HG03039 (cell line): ENCODE measurements at regions not wholly inside any gene's neighbourhood (a gene's known extent, or its start where the extent isn't known, plus 50 kb on each side); places are given as distances from the start of the nearest gene placed in this dataset.
"Not testable (repeated sequence)": the region's sequence is repeated elsewhere in the genome, so short reads cannot be mapped to it uniquely, and the experiment has no call there.

Experiments
- ATAC-seq: cut with Tn5 transposase; IDR thresholded peaks from one replicate; pipeline ENCODE4 v1.9.1; 2021; ENCODE audit warnings: mild to moderate bottlenecking, moderate library complexity; ENCODE audit not compliant: unreplicated experiment

- no peak for ATAC-seq
Observed at GRCh38 chr10:107544706-107545520, 380.4 kb upstream of the SORCS1 start.

- ATAC-seq = no peak
Observed at GRCh38 chr10:107542607-107543006, 378.1 kb upstream of the SORCS1 start.

GRCh38 chr10:107542016-107542415 is 377.5 kb upstream of the SORCS1 start:
- ATAC-seq = no peak

GRCh38 chr10:107540981-107541380 is 376.5 kb upstream of the SORCS1 start:
- no peak for ATAC-seq

- no peak for ATAC-seq
Observed at GRCh38 chr10:107529350-107529749, 364.8 kb upstream of the SORCS1 start.

GRCh38 chr10:107520348-107520747 is 355.8 kb upstream of the SORCS1 start:
- ATAC-seq = no peak

GRCh38 chr10:107517811-107518210 is 353.3 kb upstream of the SORCS1 start:
- no peak for ATAC-seq

GRCh38 chr10:107516349-107516748 is 351.8 kb upstream of the SORCS1 start:
- no peak for ATAC-seq

GRCh38 chr10:107504011-107504410 is 339.5 kb upstream of the SORCS1 start:
- not testable (repeated sequence) for ATAC-seq

GRCh38 chr10:107502229-107502985 is 337.9 kb upstream of the SORCS1 start:
- ATAC-seq = no peak

GRCh38 chr10:107498983-107499382 is 334.5 kb upstream of the SORCS1 start:
- no peak for ATAC-seq

- no peak for ATAC-seq
Observed at GRCh38 chr10:107497024-107497423, 332.5 kb upstream of the SORCS1 start.

- ATAC-seq = no peak
Observed at GRCh38 chr10:107496594-107496993, 332.1 kb upstream of the SORCS1 start.

- ATAC-seq = no peak
Observed at GRCh38 chr10:107492389-107492788, 327.9 kb upstream of the SORCS1 start.

- no peak for ATAC-seq
Observed at GRCh38 chr10:107490389-107490788, 325.9 kb upstream of the SORCS1 start.

GRCh38 chr10:107487284-107487683 is 322.8 kb upstream of the SORCS1 start:
- ATAC-seq = no peak

- no peak for ATAC-seq
Observed at GRCh38 chr10:107485019-107485418, 320.5 kb upstream of the SORCS1 start.

- ATAC-seq = no peak
Observed at GRCh38 chr10:107481881-107482280, 317.4 kb upstream of the SORCS1 start.

GRCh38 chr10:107481224-107481623 is 316.7 kb upstream of the SORCS1 start:
- no peak for ATAC-seq

- ATAC-seq = no peak
Observed at GRCh38 chr10:107480781-107481180, 316.3 kb upstream of the SORCS1 start.

GRCh38 chr10:107477266-107477665 is 312.8 kb upstream of the SORCS1 start:
- peak; percentile 76 for ATAC-seq

- no peak for ATAC-seq
Observed at GRCh38 chr10:107476408-107476807, 311.9 kb upstream of the SORCS1 start.
